NCI-H2081 (cell line): ENCODE measurements at regions not wholly inside any gene's neighbourhood (a gene's known extent, or its start where the extent isn't known, plus 50 kb on each side); places are given as distances from the start of the nearest gene placed in this dataset.
A peak's percentile ranks its signal among the peaks of the same experiment; 100 is the strongest.

Experiments
- DNase-seq, 2 experiments: peaks; one replicate each; lab custom pipeline; 2025; lab: John Stamatoyannopoulos, UW

- no peak for DNase-seq
These were observed 72.3 kb upstream of the BTN3A2 start for GRCh38 chr6:26292709-26293108.

- no peak for DNase-seq
These were observed 70.7 kb upstream of the BTN3A2 start for GRCh38 chr6:26294302-26294701.

- no peak for DNase-seq
These were observed 69.1 kb upstream of the BTN3A2 start for GRCh38 chr6:26295691-26296555.

- no peak for DNase-seq
These were observed 68.5 kb upstream of the BTN3A2 start for GRCh38 chr6:26296556-26296856.

GRCh38 chr6:26296857-26297648 is 67.9 kb upstream of the BTN3A2 start:
- DNase-seq: no peak

- no peak for DNase-seq
These were observed 65.5 kb upstream of the BTN3A2 start for GRCh38 chr6:26299286-26300042.

GRCh38 chr6:26300043-26300331 is 65.0 kb upstream of the BTN3A2 start:
- DNase-seq: no peak

GRCh38 chr6:26300359-26300758 is 64.6 kb upstream of the BTN3A2 start:
- no peak for DNase-seq

GRCh38 chr6:26300828-26301227 is 64.2 kb upstream of the BTN3A2 start:
- DNase-seq: no peak

GRCh38 chr6:26301638-26302037 is 63.4 kb upstream of the BTN3A2 start:
- no peak for DNase-seq

- DNase-seq: no peak
These were observed 61.9 kb upstream of the BTN3A2 start for GRCh38 chr6:26302941-26303559.

- no peak for DNase-seq
These were observed 60.7 kb upstream of the BTN3A2 start for GRCh38 chr6:26304213-26304796.

GRCh38 chr6:26304797-26305640 is 60.0 kb upstream of the BTN3A2 start:
- no peak for DNase-seq

GRCh38 chr6:26305641-26305969 is 59.4 kb upstream of the BTN3A2 start:
- DNase-seq: no peak

- DNase-seq: no peak
These were observed 58.8 kb upstream of the BTN3A2 start for GRCh38 chr6:26306232-26306631.

- DNase-seq: no peak
These were observed 57.1 kb upstream of the BTN3A2 start for GRCh38 chr6:26307850-26308249.

GRCh38 chr6:26309731-26310142 is 55.3 kb upstream of the BTN3A2 start:
- DNase-seq: no peak

- DNase-seq: peak; percentile 17 to 47
These were observed 54.0 kb upstream of the BTN3A2 start for GRCh38 chr6:26311012-26311384.

GRCh38 chr6:26311385-26312095 is 53.5 kb upstream of the BTN3A2 start:
- DNase-seq: peak; percentile 77 to 80

GRCh38 chr6:26312096-26312463 is 52.9 kb upstream of the BTN3A2 start:
- DNase-seq: peak in 1 of 2 experiments; percentile 39
